ENCODE measurements at regions not wholly inside any gene's neighbourhood (a gene's known extent, or its start where the extent isn't known, plus 50 kb on each side); places are given as distances from the start of the nearest gene placed in this dataset.

GRCh38 chr1:94332516-94332915 is 85.7 kb upstream of the ABCD3 start:
- H3K9ac ChIP-seq (ENCODE audit: insufficient read length) = no peak overlapping the region
- no peaks in the 10 kb centered on the region for H3K36me3 ChIP-seq (ENCODE audit: insufficient read depth, low read length)
- no peak overlapping the region for H3K4me3 ChIP-seq
- TF ChIP-seq POLR2AphosphoS5 (IDR thresholded peaks at IDR 0.05; ENCODE audit: borderline replicate concordance, low read depth, low read length) (no peak), EZH2 (IDR thresholded peaks at IDR 0.05) (no peak), FOXP2 (optimal IDR thresholded peaks at IDR 0.05; ENCODE audit: control extremely low read depth, extremely low read length, insufficient read depth) (no peak)
- no peak overlapping the region for H3K27ac ChIP-seq
- DNase-seq (ENCODE audit: low read depth, low spot score) = no peak
- H3K9me3 ChIP-seq (ENCODE audit: low read depth, low read length) = no peaks in the 10 kb centered on the region

GRCh38 chr1:94329986-94330385 is 88.2 kb upstream of the ABCD3 start:
- TF ChIP-seq FOXP2 (optimal IDR thresholded peaks at IDR 0.05; ENCODE audit: control extremely low read depth, extremely low read length, insufficient read depth) = no peak
- no peak for TF ChIP-seq POLR2AphosphoS5 (IDR thresholded peaks at IDR 0.05; ENCODE audit: borderline replicate concordance, low read depth, low read length)
- no peak for TF ChIP-seq EZH2 (IDR thresholded peaks at IDR 0.05)
- H3K27ac ChIP-seq = no peak overlapping the region
- H3K4me3 ChIP-seq = no peak overlapping the region
- H3K9me3 ChIP-seq (ENCODE audit: low read depth, low read length) = no peaks in the 10 kb centered on the region
- DNase-seq (ENCODE audit: low read depth, low spot score) = no peak
- no peak overlapping the region for H3K9ac ChIP-seq (ENCODE audit: insufficient read length)
- H3K36me3 ChIP-seq (ENCODE audit: insufficient read depth, low read length) = no peaks in the 10 kb centered on the region

- H3K36me3 ChIP-seq (ENCODE audit: insufficient read depth, low read length) = no peaks in the 10 kb centered on the region
- no peak overlapping the region for H3K9ac ChIP-seq (ENCODE audit: insufficient read length)
- DNase-seq (ENCODE audit: low read depth, low spot score) = no peak
- no peaks in the 10 kb centered on the region for H3K9me3 ChIP-seq (ENCODE audit: low read depth, low read length)
- H3K4me3 ChIP-seq = no peak overlapping the region
- H3K27ac ChIP-seq = no peak overlapping the region
- no peak for TF ChIP-seq EZH2 (IDR thresholded peaks at IDR 0.05)
- no peak for TF ChIP-seq POLR2AphosphoS5 (IDR thresholded peaks at IDR 0.05; ENCODE audit: borderline replicate concordance, low read depth, low read length)
- no peak for TF ChIP-seq FOXP2 (optimal IDR thresholded peaks at IDR 0.05; ENCODE audit: control extremely low read depth, extremely low read length, insufficient read depth)
Measured at GRCh38 chr1:94329276-94329675, 88.9 kb upstream of the ABCD3 start.

GRCh38 chr1:94327001-94327690 is 89.8 kb upstream of the ARHGAP29 start:
- TF ChIP-seq POLR2AphosphoS5 (IDR thresholded peaks at IDR 0.05; ENCODE audit: borderline replicate concordance, low read depth, low read length) (no peak), FOXP2 (optimal IDR thresholded peaks at IDR 0.05; ENCODE audit: control extremely low read depth, extremely low read length, insufficient read depth) (no peak), EZH2 (IDR thresholded peaks at IDR 0.05) (no peak)
- Histone ChIP-seq H3K27ac (no peak overlapping the region), H3K9me3 (ENCODE audit: low read depth, low read length) (no peaks in the 10 kb centered on the region), H3K9ac (ENCODE audit: insufficient read length) (no peak overlapping the region), H3K36me3 (ENCODE audit: insufficient read depth, low read length) (no peaks in the 10 kb centered on the region), H3K4me3 (no peak overlapping the region)
- no peak for DNase-seq (ENCODE audit: low read depth, low spot score)

- TF ChIP-seq POLR2AphosphoS5 (IDR thresholded peaks at IDR 0.05; ENCODE audit: borderline replicate concordance, low read depth, low read length) (no peak), FOXP2 (optimal IDR thresholded peaks at IDR 0.05; ENCODE audit: control extremely low read depth, extremely low read length, insufficient read depth) (no peak), EZH2 (IDR thresholded peaks at IDR 0.05) (no peak)
- H3K36me3 ChIP-seq (ENCODE audit: insufficient read depth, low read length) = no peaks in the 10 kb centered on the region
- no peaks in the 10 kb centered on the region for H3K9me3 ChIP-seq (ENCODE audit: low read depth, low read length)
- no peak overlapping the region for H3K9ac ChIP-seq (ENCODE audit: insufficient read length)
- no peak overlapping the region for H3K4me3 ChIP-seq
- no peak for DNase-seq (ENCODE audit: low read depth, low spot score)
- no peak overlapping the region for H3K27ac ChIP-seq
Measured at GRCh38 chr1:94326329-94326728, 88.9 kb upstream of the ARHGAP29 start.

GRCh38 chr1:94325377-94326302 is 88.3 kb upstream of the ARHGAP29 start:
- Histone ChIP-seq H3K9ac (ENCODE audit: insufficient read length) (no peak overlapping the region), H3K27ac (no peak overlapping the region), H3K36me3 (ENCODE audit: insufficient read depth, low read length) (no peaks in the 10 kb centered on the region), H3K4me3 (no peak overlapping the region), H3K9me3 (ENCODE audit: low read depth, low read length) (no peaks in the 10 kb centered on the region)
- no peak for DNase-seq (ENCODE audit: low read depth, low spot score)
- TF ChIP-seq EZH2 (IDR thresholded peaks at IDR 0.05) (no peak), FOXP2 (optimal IDR thresholded peaks at IDR 0.05; ENCODE audit: control extremely low read depth, extremely low read length, insufficient read depth) (no peak), POLR2AphosphoS5 (IDR thresholded peaks at IDR 0.05; ENCODE audit: borderline replicate concordance, low read depth, low read length) (no peak)

GRCh38 chr1:94324178-94324544 is 86.8 kb upstream of the ARHGAP29 start:
- H3K9ac ChIP-seq (ENCODE audit: insufficient read length) = no peak overlapping the region
- H3K4me3 ChIP-seq = peak overlapping the region; percentile 63
- TF ChIP-seq POLR2AphosphoS5 (IDR thresholded peaks at IDR 0.05; ENCODE audit: borderline replicate concordance, low read depth, low read length) (no peak), FOXP2 (optimal IDR thresholded peaks at IDR 0.05; ENCODE audit: control extremely low read depth, extremely low read length, insufficient read depth) (no peak), EZH2 (IDR thresholded peaks at IDR 0.05) (no peak)
- no peaks in the 10 kb centered on the region for H3K36me3 ChIP-seq (ENCODE audit: insufficient read depth, low read length)
- no peak for DNase-seq (ENCODE audit: low read depth, low spot score)
- no peaks in the 10 kb centered on the region for H3K9me3 ChIP-seq (ENCODE audit: low read depth, low read length)
- peak overlapping the region; percentile 60; the same call in 1 of the 2 replicates for H3K27ac ChIP-seq

All from SK-N-MC (cell line).